HG02571 (cell line): ENCODE measurements at regions not wholly inside any gene's neighbourhood (a gene's known extent, or its start where the extent isn't known, plus 50 kb on each side); places are given as distances from the start of the nearest gene placed in this dataset.
A peak's percentile ranks its signal among the peaks of the same experiment; 100 is the strongest.
"Not testable (repeated sequence)": the region's sequence is repeated elsewhere in the genome, so short reads cannot be mapped to it uniquely, and the experiment has no call there.

ENCODE experiments used
- ATAC-seq: cut with Tn5 transposase; IDR thresholded peaks from one replicate; pipeline ENCODE4 v1.9.1; 2021; ENCODE audit warnings: mild to moderate bottlenecking, moderate library complexity; ENCODE audit not compliant: unreplicated experiment

DNA sequence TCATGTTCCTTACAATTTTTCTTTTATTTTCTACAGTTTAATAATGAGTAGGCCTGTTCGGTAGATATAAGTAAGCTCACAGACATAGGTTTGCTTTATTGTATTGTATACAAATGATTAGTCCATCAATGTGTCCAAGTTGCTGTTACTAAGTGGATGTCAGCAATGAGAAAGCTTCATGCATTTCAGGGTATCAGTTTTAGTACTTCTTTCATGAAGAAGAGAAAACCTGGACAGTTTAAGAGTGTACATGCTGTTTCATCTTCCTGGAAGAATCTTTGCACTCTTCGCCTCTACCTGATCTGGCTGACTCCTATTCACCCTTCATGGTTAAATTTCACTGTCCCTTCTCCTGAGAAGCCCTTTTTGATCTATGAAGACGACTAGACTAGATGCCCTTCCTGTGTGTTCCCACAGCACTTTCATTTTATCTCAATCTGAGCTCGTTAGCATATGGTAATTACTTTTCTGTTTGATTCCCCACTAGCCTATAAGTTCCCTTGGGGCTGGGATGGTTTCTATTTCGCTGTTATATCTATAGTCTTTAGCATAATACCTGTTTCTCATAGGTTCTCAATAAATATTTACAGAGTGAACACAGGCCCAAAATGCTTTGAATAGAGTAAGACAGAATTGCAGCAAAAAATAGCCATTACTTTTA lies 70.7 kb downstream of the CETN3 start:
- ATAC-seq: peak; percentile 80

DNA sequence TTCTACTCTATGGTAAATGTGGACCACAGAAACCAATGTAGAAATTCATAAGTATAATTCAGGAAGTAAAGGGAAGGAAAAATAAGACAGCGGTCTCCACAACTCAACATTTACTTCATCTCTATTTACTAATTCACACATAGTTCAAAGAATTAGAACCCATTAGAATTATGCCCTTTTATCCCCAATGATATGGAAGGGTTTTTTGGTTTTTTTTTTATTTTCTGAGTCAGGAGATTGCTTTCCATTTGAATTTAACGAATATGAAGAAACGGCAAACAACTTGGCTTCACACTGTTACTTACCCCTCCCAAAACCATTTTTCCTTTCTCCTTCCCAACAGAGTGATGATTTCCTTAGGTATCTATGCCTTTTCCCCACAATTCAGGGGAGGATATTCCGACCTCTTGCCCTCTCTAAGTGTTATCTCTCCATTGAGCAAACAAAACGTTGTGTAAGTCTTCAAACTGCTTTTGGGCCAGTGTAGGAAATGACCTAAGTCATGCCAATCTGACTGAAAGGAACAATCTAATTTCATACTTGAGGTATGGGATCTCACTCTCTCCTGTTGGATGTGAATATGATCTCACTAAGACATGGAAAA lies 72.0 kb downstream of the CETN3 start:
- no peak for ATAC-seq

DNA sequence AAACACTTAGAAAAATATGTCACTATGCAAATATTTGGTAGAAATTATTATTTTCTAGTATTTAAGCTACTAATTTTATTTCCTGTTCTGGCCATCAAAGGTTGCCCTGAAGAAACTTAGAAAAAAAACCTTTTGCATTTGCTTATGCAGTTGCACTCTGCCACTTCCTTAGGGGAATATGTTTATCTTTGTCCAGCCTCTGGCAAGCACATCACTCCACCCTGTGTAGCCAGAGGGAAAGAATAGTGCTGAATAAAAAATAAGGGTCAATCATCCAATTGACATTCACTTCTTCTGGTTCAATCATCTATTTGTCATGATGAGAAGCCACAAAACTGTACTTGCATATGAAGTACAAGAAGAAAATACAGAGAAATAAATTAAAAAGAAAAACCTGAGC lies 72.8 kb downstream of the CETN3 start:
- ATAC-seq: no peak

DNA sequence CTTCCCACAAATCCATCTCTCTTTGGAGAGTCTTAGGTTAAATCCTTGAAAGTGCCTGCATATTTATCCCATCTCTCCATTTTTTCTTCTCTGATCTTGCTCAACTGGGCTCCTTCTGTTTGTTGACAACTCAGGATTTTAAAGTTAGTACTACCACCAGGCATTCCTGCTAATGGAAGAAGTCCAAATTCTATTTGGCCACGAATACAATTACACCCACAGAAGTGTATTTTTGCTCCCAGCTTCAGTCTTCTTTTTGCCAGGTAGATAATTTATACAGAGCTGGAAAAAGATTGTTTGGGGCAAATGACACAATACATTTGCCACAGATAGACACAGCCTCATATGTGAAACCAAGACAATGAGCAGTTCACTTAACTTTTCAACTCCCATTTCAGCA lies 74.8 kb downstream of the CETN3 start:
- no peak for ATAC-seq

DNA sequence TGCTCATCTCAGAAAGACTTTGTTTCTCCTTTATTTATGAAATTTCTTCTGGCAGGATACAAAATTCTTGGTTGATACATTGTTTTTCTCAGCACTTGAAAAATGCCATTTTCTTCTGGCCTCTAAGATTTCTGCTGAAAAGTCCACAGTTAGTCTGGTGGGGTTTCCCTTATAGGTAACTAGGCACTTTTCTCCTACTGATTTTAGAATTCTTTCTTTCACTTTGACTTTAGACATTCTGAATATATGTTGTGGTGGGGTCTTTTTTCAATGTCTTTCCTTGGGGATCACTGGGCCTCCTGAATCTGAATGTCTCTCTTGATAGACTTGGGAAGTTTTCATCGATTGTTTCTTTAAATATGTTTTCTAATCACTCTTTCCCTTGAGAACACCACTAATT lies 79.6 kb downstream of the CETN3 start:
- no peak for ATAC-seq

DNA sequence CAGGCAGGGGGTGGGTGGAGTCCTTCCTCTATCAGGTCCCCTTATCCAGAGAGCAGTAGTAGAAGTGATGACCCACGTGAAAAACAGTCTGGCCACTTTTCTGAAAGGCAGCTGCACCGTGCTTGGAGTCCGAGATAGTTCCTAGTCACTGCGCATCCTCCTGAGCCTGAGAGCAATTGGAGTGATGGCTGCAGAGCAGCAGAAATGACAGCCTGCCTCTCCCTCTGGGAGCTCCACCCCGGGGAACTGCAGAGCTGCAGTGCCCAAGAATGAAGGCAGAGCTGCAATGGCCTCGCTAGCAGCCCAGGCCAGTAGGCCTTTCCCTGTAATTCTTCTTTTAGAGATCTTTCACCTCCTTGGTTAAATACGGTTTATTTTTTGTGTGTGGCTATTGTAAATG lies 82.6 kb downstream of the CETN3 start:
- no peak for ATAC-seq

DNA sequence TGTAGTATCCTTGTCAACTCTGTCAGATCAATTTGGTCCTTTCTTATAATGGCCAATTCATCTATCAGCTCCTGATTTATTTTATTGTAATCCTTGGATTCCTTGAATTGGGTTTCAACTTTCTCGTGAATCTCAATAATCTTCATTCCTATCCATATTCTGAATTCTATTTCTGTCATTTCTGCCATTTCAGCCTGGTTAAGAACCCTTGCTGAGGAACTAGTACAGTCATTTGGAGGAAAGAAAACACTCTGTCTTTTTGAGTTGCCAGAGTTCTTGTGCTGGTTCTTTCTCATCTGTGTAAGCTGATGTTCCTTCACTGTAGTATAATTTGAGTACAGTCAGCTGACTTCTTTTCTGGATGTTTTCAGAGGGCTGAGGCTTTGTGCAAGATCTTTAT lies 84.5 kb downstream of the CETN3 start:
- ATAC-seq: no peak

DNA sequence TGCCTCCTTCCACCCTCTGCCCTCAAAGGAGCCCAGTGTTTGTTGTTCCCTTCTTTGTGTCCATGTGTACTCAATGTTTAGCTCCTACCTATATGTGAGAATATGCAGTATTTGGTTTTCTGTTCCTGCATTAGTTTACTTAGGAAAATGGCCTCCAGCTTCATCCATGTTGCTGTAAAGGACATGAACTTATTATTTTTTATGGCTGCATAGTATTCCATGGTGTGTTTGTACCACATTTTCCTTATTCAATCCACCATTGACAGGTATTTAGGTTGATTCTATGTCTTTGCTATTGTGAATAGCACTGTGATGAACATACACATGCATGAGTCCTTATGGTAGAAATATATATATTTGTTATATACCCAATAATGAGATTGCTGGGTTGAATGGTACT lies 89.2 kb downstream of the CETN3 start:
- not testable (repeated sequence) for ATAC-seq

DNA sequence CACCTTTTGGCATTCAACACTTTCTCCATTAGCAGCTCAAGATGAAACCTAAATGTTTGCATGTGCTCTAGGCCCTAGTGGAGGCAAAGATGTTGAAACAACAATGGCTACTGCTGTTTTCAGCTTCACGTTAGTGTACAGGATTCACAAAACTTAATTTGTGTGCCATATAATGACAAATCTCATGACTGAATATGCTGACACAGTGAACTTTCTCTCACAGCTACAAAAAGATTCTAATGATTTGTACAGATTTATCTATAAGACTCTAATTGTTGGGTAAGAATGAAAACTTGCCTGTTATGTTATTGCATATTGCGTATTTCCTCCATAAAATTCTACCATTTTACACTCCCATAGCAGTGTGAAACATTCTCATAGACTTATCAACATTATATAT lies 97.5 kb downstream of the CETN3 start:
- no peak for ATAC-seq

DNA sequence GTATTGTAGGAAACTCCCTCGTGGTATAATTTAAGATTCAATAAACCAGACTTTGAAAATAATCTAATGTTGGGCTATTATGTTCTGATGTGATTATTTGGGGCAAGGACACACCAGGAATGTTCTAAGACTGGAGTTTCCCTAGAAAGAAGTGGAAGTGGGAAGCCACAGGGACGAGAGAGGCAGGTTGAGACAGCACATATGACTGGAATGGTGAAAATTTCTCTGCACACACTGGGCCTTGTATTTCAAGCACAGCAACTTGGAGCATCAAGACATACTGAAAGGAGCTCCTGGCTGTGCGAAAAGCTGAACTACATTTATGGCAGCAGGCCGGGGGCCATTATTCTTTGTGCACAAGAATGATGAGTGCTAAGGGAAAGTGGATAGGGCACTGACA lies 98.2 kb downstream of the CETN3 start:
- ATAC-seq: no peak

DNA sequence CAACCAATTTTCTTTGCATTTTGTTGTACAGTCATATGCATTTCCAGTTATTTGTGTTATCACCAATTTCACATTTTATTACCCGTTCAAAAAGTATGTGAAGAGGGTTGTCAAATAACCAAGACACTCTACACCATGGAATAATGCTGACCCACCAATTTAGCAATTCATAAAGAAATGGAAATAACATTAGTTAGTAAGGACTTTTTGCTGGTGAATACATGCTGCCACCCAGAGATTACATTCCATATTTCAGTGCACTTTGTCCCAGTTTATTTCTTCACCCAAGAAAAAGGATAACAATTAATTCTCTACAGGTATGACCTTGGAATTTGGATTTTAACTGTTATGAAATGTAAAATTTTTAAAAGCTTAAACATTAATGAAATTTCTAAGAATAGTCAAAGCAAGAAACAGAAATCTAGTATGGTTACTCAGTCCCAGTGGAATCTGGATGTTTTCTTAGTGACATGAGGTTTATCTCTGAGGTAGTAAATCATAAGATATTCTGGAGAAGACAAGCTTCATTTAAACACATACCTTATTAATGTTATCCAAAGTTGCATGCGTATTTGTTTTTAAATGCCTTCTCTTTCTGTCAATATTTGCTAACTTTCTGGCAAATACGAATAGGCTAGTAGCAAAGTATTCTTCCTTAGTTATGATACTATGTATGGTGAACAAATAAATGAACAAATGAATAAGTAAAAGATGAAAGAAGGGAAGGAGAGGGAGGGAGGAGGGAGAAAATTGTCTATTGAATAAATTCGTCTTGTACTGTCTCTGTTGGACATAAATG lies 100.6 kb downstream of the CETN3 start:
- ATAC-seq: no peak

DNA sequence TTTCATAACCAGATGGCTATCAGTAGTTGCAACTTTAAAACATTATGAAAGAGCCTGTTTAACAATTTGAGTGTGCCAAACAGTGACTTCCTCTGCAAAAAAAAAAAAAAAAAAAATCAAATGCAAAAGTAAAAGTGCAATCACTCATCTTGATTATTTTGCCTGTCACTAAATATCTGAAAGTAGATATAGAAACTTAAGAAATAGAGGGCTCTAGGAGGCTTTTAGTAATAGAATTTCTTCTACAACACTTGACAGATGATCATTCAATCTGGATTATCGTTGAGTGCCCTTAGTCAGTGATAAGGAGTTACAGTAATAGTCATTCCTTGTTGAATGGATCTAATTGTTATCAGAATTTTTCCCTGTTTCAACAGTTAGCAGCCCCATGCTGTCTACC lies 101.8 kb downstream of the CETN3 start:
- no peak for ATAC-seq

DNA sequence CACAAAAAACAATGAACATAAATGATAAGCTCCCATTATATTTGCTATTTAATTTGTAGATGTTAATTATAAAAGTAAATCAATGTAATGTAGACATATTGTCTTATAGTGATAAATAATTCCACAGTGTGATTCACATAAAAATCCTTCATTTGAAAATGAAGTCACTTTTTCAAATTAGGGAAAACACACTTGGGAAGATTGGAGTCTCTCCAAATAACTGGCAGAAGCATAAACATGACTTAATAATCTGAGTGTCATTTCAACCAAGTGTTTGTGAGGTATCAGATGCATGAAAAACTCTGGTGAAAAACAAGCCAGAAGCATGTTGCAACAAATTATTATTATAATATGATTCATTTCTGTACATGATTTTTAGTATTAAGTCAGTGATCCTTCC lies 102.2 kb downstream of the CETN3 start:
- no peak for ATAC-seq

DNA sequence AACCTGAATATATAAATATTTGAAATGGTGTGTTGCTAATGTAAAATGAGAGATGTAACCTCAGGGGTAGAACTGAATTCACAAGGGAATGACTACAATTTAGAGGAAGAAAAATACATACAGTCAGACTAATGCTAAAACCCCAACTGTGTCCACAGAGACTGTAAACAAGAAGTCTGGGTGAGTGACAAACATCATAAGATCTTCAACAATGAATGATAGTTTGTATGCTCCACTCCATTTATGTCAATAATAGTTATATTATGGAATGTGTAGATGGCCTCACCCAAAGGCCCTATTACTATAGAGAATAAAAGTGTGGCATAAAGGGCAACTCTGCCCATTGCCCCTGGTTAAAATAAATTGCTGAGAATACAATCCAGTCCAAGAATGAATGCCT lies 102.9 kb downstream of the CETN3 start:
- no peak for ATAC-seq

DNA sequence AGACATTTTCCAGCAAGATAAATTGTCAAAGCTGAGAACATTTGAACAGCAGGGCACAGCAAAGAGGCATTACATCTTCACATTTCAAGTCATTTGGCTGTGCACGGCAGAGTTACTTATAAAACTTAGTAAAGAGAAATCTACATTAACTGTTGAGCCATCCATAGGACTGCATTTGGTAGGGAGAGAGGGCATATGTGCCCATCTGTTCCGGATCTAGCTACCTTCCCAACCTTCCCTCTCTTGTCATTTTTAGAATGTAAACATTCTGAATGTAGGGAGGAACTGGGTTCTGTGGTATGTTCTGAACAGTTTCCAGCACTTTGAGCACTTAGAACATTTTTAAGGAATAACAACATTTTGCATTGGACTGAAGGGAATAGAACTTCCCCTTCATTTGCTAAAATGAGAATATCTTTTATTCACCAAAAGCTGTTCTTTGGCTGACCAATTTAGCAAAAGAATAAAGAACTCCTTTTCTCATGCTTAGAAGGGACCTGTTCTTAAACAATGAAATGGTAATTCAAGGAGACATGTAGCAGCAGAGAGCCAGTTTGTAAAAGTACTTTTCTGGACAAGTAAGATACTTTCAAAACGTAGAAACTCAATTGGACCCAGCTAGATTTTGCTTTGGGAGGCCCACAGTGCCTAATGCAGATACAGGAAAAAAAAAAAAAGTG lies 104.4 kb downstream of the CETN3 start:
- ATAC-seq: no peak

DNA sequence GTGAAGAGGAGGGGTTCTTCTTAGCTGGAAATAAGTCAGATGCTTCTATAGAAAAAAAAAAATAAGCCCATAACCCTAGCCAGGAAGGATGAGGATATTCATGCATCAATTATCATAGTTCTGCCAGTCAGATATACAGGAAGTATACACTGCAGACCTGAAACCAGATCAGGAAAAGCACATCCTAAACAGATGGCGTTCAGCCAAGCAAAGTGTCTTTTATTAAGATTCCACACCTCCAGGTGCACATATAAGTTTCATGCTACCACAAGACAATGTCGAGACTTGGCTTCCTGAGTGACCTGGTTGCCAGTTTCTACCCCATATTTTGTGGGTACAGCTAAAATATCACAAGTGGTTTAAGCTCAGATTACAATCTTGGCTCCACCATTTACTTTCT lies 108.3 kb downstream of the CETN3 start:
- no peak for ATAC-seq

DNA sequence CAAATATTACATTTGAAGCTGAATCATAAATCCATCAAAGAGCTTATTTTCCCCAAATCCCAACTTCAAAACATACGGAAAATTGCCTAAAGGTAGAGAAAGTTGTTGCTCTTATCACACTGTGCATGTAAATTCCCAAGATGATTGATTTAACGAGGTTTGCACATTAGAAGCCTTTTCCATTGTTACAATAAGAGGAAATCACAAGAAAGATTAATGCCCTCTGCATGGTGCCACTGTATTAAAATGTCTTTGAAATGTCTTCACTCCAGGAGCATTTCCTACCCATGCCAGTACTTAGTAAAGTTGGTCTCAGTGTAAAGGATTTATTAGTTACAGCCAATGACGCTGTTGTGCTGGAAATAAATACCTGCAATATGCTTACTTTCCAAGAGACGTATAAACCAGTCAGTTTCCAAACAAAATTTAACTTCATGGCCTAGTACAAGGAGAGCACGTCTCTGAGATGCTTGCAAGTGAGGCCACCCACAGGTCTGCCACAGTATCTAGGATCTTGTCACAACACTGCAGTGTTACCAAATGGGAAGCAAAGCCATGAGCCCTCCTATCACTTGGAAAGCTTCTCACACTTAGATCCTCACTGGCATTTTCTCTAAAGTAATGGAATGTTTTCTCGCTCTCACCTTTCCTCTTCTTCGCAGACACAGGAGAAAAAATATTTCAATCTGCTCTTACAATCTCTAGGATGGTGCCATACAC lies 112.4 kb downstream of the CETN3 start:
- no peak for ATAC-seq

DNA sequence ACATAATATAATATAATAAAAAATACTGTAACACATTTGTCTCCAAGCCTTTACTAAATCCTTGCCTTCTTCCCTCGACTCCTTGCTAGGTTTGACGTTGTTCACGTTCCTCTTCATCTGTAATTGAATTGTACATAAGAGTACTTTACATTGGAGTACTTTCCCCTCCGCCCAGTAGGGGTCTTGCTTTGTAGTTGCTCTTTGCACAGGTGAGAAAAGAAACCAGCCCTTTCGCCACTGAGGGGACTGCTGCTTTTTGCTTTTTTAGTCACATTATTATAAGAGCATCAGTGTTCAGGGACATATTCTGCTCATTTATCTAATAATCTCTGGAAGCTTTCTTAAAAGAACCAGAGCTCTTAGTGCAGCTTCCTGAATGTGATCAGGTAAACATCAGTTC lies 115.0 kb downstream of the CETN3 start:
- ATAC-seq: no peak

DNA sequence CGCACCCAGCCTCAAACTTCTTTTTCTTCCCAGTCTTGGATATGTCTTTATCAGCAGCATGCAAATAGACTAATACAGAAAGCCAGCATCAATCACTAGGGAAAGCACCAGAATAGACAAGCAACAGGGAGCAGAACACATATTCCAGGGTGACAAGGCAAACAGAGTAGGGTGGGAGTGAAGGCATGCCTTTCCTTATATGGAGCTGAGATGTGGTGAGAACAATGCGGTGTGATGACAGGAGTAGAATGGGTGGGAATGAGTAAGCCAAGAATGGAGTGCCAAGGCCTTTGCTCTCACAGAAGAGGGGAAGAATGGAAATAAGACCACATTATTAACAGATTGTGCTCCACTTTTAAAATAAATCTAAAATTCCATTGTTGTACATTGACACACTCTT lies 115.6 kb downstream of the CETN3 start:
- ATAC-seq: no peak

DNA sequence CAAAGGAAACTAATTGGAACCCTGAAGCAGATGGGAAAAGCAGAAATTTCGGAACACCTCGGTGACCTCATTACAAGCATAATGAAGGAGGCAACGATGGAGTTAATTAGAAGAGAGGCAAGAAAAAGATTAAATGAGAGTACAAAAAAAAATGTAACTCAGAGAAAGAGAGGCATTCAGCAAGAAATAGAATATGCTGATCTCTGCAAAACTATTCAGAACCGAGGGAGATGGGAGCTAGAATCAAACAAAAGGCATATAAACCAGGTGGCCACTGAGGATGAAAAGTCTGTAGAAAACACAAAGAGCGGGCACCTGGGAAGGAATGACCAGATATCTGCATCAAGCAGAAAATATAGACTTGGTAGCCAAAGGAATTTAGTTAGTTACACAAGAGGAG lies 118.9 kb downstream of the CETN3 start:
- no peak for ATAC-seq

DNA sequence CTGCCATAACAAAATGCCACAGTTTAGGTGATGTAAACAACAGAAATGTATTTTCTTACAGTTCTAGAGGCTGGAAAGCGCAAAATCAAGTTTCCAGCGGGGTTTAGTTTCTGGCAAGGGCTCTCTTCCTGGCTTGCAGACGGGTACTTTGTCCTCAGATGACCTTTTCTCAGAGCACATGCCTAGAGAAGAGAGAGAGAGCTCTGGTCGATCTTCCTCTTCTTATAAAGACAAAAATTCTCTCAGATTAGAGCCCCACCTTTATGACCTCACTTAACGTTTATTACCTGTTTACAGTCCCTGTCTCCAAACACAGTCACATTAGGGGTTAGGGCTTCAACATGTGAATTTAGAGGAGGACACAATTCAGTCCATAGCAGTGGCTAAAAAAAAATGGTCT lies 119.7 kb downstream of the CETN3 start:
- no peak for ATAC-seq
